Activated naive CD8-positive, alpha-beta T cell treated with anti-CD3 and anti-CD28 coated beads for 36 hours (primary cell): ENCODE measurements at regions not wholly inside any gene's neighbourhood (a gene's known extent, or its start where the extent isn't known, plus 50 kb on each side); places are given as distances from the start of the nearest gene placed in this dataset.

ENCODE experiments used
- DNase-seq: peaks from one replicate; pipeline ENCODE4 v3.0.0; 2021
- H3K27ac Mint-ChIP-seq: one replicate; pipeline ENCODE4 v1.8.0; 2022; ENCODE audit warnings: mild to moderate bottlenecking, moderate library complexity, mixed read lengths
- H3K27me3 Mint-ChIP-seq: one replicate; pipeline ENCODE4 v1.8.0; 2022; ENCODE audit warnings: mild to moderate bottlenecking, mixed read lengths
- H3K36me3 Mint-ChIP-seq: one replicate; pipeline ENCODE4 v1.8.0; 2021; ENCODE audit warnings: mild to moderate bottlenecking, mixed read lengths
- H3K4me1 Mint-ChIP-seq: one replicate; pipeline ENCODE4 v1.8.0; 2021; ENCODE audit warnings: mixed read lengths
- H3K4me3 Mint-ChIP-seq: one replicate; pipeline ENCODE4 v1.8.0; 2022; ENCODE audit warnings: mild to moderate bottlenecking, moderate library complexity, mixed read lengths
- H3K9me3 Mint-ChIP-seq: one replicate; pipeline ENCODE4 v1.8.0; 2022; ENCODE audit warnings: mixed read lengths

DNA sequence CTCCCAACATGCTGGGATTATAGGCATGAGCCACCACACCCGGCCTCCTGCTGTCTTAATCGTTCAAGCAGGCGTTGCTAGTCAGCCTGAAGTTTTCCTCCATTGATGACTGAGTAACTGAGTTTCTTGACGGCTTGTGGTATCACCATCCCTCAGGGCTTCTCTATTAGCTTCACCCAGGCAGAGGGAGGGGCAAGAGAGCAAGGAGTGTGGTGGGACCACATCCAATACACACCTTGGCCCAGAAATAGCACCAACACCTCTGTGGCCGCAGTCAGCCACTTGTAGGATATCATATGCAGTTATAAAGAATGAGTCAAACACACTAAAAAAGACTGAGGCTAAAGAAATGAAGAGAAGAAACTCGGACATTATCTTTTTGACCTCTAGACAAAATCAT lies 1009.4 kb upstream of the CELF4 start:
- DNase-seq = no peak
- Mint-ChIP-seq H3K4me1 (peaks cover 15% of the 10 kb centered on the region), H3K27me3 (no peaks in the 10 kb centered on the region), H3K9me3 (peaks cover 6% of the 10 kb centered on the region), H3K27ac (no peak overlapping the region), H3K36me3 (peaks cover 5% of the 10 kb centered on the region), H3K4me3 (no peak overlapping the region)

DNA sequence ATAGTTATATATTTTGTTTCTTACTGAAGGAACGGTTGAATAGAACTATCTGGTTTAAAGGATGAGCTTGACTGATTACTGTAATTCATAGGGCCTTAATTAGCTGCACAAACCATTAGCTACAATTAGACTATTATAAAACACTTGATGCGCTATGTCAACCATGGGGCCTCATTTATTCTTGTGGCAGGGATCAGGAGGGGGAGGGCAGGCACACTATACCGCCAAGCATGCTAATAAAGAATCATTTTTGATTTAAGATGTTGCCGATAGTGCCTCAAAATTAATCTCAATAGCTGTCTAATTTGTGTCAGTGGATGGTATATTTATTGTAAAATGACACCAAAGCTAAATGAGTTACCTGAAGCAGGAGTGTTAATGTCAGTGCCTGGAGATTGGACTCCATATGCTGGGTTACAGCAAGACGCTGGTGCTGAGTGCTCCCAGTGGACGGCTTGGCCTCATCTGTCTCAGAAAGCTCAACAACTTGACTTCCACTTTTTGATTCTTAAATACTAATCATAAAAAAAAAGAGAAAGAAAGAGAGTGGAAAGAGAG lies 1007.0 kb upstream of the CELF4 start:
- no peak overlapping the region for H3K4me3 Mint-ChIP-seq
- no peak overlapping the region for H3K27ac Mint-ChIP-seq
- no peaks in the 10 kb centered on the region for H3K27me3 Mint-ChIP-seq
- H3K4me1 Mint-ChIP-seq = peaks cover 15% of the 10 kb centered on the region
- peaks cover 6% of the 10 kb centered on the region for H3K9me3 Mint-ChIP-seq
- no peak for DNase-seq
- H3K36me3 Mint-ChIP-seq = peaks cover 5% of the 10 kb centered on the region

DNA sequence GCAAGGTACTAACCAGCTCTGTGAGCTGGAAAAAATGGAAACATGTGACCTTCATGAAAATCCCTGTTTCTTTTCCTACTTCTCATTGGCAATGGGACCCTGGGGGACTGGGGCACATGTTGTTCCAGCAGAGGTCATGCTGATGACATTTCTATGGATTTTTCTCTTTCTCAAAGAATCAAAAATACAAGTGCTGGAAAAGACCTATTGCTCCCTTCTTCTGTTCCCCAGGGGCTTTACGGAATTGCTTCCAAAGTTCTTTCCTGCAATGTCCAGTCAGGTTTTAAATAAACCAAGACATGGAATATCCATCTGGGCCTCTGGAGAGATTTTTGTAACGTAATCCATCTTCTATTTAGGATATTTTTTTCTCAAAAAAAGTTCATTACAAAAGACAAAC lies 1006.1 kb upstream of the CELF4 start:
- Mint-ChIP-seq H3K4me1 (peaks cover 15% of the 10 kb centered on the region), H3K27me3 (no peaks in the 10 kb centered on the region), H3K36me3 (peaks cover 5% of the 10 kb centered on the region), H3K9me3 (peaks cover 6% of the 10 kb centered on the region), H3K4me3 (no peak overlapping the region), H3K27ac (no peak overlapping the region)
- no peak for DNase-seq

DNA sequence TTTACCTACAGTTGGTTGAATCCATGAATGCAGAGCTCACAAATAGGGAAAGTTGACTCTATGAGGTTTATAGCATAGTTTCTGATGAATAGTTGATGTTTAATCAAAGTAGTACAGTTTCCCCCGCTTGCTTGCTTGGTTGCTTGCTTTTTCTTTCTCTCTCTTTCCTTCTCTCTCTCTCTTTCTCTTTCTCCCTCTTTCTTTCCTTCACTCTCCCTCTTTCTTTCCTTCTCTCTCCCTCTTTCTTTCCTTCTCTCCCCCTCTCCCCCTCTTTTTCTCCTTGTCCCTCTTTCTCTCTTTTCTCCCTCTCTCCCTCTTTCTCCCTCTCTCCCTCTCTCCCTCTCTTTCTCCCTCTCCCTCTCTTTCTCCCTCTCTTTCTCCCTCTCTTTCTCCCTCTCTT lies 999.9 kb upstream of the CELF4 start:
- H3K4me1 Mint-ChIP-seq = peaks cover 5% of the 10 kb centered on the region
- no peak overlapping the region for H3K27ac Mint-ChIP-seq
- H3K27me3 Mint-ChIP-seq = no peaks in the 10 kb centered on the region
- H3K36me3 Mint-ChIP-seq = no peaks in the 10 kb centered on the region
- peaks cover 5% of the 10 kb centered on the region for H3K9me3 Mint-ChIP-seq
- H3K4me3 Mint-ChIP-seq = no peak overlapping the region
- DNase-seq = no peak

DNA sequence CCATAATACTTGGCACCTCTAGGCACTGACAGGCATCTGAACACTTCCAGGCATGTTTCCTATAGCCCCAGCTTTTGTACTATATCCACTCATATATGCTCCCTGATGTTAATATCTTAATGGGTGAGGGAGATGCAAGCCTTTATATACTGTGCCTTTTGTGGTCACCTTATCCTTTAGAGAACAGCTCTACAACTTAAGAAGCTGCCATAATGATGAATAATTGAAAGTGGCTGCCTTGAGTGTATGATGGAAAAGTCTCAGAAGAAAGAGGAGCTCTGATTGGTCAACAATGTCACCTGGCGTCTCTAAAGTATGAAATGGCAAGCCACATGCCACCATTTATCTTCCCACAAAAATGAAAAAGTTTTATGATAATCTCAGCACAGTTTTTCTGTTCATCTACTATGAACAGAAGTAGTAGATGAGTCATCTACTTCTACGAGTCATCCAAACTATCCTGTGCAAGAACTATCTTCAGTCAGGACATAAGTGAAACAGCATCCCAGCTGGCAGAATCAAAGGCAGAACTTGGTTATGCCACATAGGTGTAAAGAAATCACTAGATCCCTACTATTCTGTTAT lies 997.9 kb upstream of the CELF4 start:
- no peak overlapping the region for H3K4me3 Mint-ChIP-seq
- peaks cover 5% of the 10 kb centered on the region for H3K9me3 Mint-ChIP-seq
- no peaks in the 10 kb centered on the region for H3K27me3 Mint-ChIP-seq
- no peak overlapping the region for H3K27ac Mint-ChIP-seq
- DNase-seq = no peak
- H3K36me3 Mint-ChIP-seq = no peaks in the 10 kb centered on the region
- H3K4me1 Mint-ChIP-seq = peaks cover 5% of the 10 kb centered on the region

DNA sequence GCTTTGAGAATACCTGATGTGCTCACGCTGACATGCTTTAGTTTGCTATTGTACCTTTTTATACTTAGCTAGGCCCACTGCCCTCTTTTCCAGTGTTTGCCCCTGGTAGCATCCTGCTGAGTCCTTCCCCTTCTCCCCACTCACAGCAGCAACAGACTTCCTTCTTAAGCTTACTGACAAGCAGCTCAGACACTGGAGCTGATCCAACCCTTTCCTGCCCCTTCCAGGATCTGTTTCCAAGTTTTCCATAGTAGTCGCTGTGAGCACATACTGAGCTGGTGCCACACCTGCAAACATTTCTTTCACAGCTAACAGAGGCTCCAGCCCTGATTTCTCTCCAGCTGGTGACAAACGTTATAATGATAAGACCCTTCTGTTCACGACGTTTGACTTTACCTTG lies 991.4 kb upstream of the CELF4 start:
- H3K27me3 Mint-ChIP-seq = no peaks in the 10 kb centered on the region
- no peak overlapping the region for H3K4me3 Mint-ChIP-seq
- no peak for DNase-seq
- H3K9me3 Mint-ChIP-seq = no peaks in the 10 kb centered on the region
- no peaks in the 10 kb centered on the region for H3K36me3 Mint-ChIP-seq
- no peaks in the 10 kb centered on the region for H3K4me1 Mint-ChIP-seq
- H3K27ac Mint-ChIP-seq = no peak overlapping the region

DNA sequence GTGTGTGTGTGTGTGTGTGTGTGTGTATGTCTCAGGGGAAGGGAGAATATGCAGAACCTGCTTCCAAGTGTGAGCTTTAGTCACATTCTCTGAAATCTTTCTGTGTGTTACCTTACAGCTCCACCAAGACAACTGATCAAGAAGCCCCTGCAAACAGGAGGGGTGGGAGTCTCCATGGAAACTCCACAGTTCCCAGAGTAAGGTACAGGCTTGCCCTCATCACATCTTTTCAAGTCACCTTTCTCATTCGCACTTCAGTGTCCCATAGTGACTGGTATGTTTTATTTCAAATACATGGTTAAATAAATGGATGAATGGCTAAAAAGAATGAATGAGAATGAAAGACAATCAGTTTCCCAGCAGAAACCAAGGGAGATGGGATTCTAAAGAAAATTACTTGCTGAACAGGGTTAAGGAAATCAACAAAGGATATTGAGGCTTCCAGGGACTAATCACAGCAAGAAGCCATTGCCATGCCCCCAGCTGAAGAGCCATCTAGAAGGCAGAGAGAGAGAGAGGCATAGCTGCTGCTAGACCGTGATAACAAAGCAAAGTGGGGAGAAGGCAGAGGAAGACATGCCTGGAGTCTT lies 987.2 kb upstream of the CELF4 start:
- Mint-ChIP-seq H3K36me3 (no peaks in the 10 kb centered on the region), H3K27ac (no peak overlapping the region), H3K27me3 (peaks cover 3% of the 10 kb centered on the region), H3K4me3 (no peak overlapping the region), H3K9me3 (no peaks in the 10 kb centered on the region), H3K4me1 (no peaks in the 10 kb centered on the region)
- DNase-seq = no peak

DNA sequence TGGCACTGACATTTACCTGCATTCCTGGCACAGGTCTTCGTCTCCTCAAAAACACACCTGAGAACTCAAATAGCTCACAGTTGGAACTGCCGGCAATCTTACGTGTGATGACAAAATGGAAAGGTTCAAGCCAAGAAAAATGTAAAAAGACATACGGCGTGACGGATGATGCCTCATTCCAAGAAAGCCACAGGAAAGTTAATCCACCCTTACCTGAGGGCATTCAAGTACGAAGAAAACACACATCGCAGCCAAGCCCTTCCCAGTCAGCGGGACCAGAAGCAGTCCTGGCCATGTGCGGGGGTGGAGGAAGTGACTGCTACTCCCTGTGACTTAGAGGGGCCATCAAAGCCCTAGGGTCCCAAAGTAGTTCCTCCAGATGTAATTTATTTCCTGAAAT lies 986.3 kb upstream of the CELF4 start:
- no peak overlapping the region for H3K27ac Mint-ChIP-seq
- no peak overlapping the region for H3K4me3 Mint-ChIP-seq
- H3K27me3 Mint-ChIP-seq = peaks cover 3% of the 10 kb centered on the region
- no peaks in the 10 kb centered on the region for H3K9me3 Mint-ChIP-seq
- no peaks in the 10 kb centered on the region for H3K36me3 Mint-ChIP-seq
- peaks cover under 1% of the 10 kb centered on the region for H3K4me1 Mint-ChIP-seq
- DNase-seq = no peak

DNA sequence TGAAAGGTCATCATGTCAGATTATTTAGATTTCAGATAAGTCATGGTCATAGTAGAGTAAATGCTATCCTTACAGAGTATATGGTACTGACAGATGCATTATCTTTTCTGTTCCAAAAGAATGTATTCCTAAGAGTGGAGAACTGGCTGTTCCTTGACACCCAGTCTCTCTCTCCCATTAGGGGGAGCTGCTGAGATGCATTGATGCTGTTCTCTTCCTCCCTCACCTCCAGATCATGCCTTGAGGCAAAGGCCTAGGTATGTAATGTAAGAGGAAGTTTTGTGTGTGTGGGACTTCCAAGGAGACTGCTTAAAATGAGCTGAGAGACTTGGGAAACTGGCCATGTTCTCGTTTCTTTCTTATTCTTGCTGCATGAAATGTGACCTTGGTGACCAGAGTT lies 979.5 kb upstream of the CELF4 start:
- Mint-ChIP-seq H3K27ac (no peak overlapping the region), H3K4me1 (peaks cover 2% of the 10 kb centered on the region), H3K27me3 (no peaks in the 10 kb centered on the region), H3K4me3 (no peak overlapping the region), H3K9me3 (no peaks in the 10 kb centered on the region), H3K36me3 (no peaks in the 10 kb centered on the region)
- DNase-seq = no peak

DNA sequence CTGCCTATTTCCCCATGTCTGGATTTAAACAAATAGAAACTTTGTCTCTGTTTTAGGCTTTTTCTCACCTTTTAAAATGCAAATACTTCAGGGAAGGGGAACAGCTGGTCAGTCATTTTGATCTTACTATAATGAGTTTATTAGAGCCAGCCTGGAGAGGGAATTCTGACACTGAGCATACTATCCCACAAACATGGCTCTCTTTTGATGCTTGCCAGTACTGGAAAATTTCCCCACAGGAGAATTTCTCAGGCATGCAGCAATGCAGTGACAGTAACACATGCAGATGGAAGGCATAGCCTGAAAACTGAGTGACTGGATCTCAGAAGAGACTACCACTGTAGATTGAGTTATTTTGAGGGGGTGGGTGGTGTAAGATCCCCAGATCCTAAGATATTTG lies 974.3 kb upstream of the CELF4 start:
- no peak overlapping the region for H3K27ac Mint-ChIP-seq
- no peaks in the 10 kb centered on the region for H3K4me1 Mint-ChIP-seq
- peaks cover 2% of the 10 kb centered on the region for H3K9me3 Mint-ChIP-seq
- H3K36me3 Mint-ChIP-seq = no peaks in the 10 kb centered on the region
- H3K27me3 Mint-ChIP-seq = no peaks in the 10 kb centered on the region
- DNase-seq = no peak
- no peak overlapping the region for H3K4me3 Mint-ChIP-seq

DNA sequence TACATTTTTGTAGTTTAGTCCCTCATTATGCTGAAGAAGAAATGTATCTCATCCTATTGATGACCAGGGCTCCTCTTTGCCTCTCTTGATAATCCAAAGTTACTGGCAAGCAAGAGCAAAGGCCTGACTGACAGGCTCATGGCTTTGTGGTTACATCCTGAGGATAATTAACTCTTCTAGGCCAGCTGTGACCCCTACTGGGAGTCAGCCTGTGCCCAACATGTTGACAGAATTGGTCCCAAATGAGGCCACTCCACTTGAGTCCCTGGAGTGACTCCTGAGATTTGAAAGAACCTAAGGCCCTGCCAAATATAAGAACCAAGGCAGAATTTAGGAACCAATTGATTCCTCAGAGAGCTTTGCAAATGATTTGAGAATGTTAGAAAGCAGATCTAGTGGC lies 973.8 kb upstream of the CELF4 start:
- no peak for DNase-seq
- Mint-ChIP-seq H3K4me1 (no peaks in the 10 kb centered on the region), H3K27me3 (no peaks in the 10 kb centered on the region), H3K4me3 (no peak overlapping the region), H3K36me3 (no peaks in the 10 kb centered on the region), H3K27ac (no peak overlapping the region), H3K9me3 (peaks cover 2% of the 10 kb centered on the region)

DNA sequence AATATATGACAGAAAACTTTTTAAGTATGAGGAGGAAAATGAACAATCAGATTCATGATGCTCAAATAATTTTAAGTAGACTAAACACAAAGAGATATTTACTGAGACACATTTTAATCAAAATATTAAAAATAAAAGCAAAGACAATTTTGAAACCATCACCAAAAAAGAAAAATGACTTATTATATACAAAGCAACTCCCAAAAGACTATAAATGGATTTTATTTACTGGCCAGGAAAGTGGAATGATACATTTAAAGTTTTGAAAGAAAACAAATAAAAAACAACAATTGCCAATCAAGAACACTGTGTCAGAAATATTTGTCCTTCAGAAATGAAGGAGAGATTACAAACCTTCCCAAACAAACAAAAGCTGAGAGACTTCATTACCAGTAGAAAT lies 968.5 kb upstream of the CELF4 start:
- no peak overlapping the region for H3K27ac Mint-ChIP-seq
- H3K36me3 Mint-ChIP-seq = no peaks in the 10 kb centered on the region
- H3K4me1 Mint-ChIP-seq = no peaks in the 10 kb centered on the region

DNA sequence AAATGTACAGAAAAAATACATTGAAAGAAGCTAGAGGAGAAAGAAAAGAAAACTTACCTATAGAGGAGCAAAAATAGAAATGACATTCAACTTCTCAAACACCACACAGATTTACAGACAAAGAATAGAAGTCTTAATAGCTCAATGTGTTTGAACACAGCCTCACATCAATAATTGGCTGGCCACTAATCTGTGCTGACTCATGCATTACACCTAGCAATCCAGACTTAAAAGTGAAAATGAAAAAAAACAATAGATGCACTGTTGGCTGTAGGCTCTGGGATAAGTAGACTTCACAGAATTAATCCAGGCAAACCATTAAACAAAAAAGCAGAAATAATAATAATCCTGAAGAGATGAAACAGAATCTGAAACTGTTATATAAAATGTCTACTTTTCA lies 961.3 kb upstream of the CELF4 start:
- Mint-ChIP-seq H3K9me3 (no peaks in the 10 kb centered on the region), H3K4me3 (no peak overlapping the region), H3K36me3 (no peaks in the 10 kb centered on the region), H3K27me3 (no peaks in the 10 kb centered on the region), H3K4me1 (no peaks in the 10 kb centered on the region), H3K27ac (no peak overlapping the region)
- no peak for DNase-seq

More for the DNA sequence above, 968.5 kb upstream of the CELF4 start:
- Mint-ChIP-seq H3K9me3 (peaks cover 5% of the 10 kb centered on the region), H3K4me3 (no peak overlapping the region), H3K27me3 (no peaks in the 10 kb centered on the region)
- DNase-seq = no peak

DNA sequence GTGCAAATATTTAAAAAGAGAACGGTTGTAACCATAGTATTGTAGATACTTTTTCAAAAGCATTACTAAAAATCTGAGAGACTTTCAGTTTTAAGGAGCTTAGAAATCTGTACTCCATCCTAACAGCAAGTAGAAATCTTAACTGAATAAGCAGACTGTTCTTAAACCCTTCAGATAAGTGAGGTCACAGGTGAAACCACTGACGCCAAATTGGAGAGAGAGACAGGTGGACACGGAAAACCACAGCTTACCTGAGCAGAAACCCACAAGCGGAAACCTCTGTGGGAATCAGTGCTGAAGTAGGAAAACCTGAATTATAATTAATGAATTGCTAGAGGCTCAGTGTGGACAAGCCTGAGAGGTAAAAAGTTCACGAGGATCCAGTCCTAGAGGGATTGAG lies 959.4 kb upstream of the CELF4 start:
- Mint-ChIP-seq H3K4me3 (no peak overlapping the region), H3K36me3 (no peaks in the 10 kb centered on the region), H3K4me1 (no peaks in the 10 kb centered on the region), H3K27ac (no peak overlapping the region), H3K27me3 (no peaks in the 10 kb centered on the region), H3K9me3 (no peaks in the 10 kb centered on the region)
- DNase-seq = no peak

DNA sequence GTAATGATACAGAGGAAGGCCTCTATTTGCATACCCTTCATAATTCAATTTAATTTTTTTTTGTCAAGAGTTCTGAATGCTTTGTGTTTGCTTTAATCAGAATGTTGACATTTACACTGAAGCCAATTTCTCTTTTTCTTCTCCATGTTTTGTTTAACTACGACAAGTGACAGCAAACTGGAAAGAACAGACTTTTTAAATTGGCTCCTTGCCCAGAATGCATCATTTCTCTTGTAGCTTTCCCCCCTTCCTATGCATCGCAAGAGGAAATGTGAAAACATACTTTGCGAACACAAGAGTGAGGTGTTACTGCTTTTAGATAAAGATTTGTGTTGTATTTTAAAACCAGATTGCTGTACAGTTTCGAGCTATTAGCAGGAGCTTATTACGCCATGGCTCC lies 955.2 kb upstream of the CELF4 start:
- Mint-ChIP-seq H3K27me3 (no peaks in the 10 kb centered on the region), H3K27ac (no peak overlapping the region), H3K36me3 (no peaks in the 10 kb centered on the region), H3K4me1 (no peaks in the 10 kb centered on the region), H3K9me3 (no peaks in the 10 kb centered on the region), H3K4me3 (no peak overlapping the region)
- no peak for DNase-seq

DNA sequence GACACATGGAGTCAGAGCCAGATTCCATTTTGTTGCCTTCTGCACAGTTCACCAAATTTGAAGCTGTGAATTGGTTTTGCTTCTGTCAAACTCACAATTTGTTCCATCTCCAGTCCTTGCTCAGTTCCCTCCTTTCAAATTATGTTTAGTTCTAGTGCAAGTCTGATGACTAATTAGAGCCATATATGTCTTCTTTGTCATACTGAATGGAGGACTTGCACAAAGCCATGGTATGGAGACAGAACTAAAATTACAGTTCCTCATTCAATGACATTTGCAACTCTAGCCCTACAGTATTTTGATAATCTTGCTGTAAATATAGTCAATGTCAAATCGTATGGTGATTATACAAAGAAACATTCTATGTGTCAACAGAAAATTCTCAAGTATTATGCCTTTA lies 936.9 kb upstream of the CELF4 start:
- DNase-seq = no peak
- Mint-ChIP-seq H3K27ac (no peak overlapping the region), H3K9me3 (peaks cover 2% of the 10 kb centered on the region), H3K4me3 (no peak overlapping the region), H3K27me3 (no peaks in the 10 kb centered on the region), H3K4me1 (no peaks in the 10 kb centered on the region), H3K36me3 (no peaks in the 10 kb centered on the region)
